ENCODE measurements at regions not wholly inside any gene's neighbourhood (a gene's known extent, or its start where the extent isn't known, plus 50 kb on each side); places are given as distances from the start of the nearest gene placed in this dataset.

DNA sequence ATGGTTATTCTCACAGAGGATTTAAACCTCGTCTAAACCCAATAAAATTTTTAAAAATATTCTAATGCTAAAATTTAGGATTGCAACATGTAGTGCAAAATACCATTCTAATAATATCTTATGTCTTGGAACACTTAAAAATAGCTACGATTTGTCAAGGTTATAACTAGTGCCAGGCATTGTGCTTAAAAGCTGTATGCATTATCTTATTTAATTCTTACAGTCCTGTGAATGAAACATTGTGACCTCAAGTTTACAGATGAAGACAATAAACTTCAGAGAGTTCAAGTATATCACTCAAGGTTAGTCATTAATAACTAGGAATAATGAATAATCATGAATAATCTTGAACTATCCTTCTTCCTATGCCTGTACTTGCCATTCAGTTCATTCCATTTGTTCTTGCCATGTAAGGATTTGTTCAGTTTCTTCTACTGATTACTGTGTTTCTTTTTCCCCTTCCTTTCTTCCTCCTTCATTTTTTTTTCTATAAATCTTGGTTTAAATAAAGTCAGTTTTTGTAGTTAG lies 897.6 kb upstream of the NR2F2 start:
- TF ChIP-seq, protein P1, sequence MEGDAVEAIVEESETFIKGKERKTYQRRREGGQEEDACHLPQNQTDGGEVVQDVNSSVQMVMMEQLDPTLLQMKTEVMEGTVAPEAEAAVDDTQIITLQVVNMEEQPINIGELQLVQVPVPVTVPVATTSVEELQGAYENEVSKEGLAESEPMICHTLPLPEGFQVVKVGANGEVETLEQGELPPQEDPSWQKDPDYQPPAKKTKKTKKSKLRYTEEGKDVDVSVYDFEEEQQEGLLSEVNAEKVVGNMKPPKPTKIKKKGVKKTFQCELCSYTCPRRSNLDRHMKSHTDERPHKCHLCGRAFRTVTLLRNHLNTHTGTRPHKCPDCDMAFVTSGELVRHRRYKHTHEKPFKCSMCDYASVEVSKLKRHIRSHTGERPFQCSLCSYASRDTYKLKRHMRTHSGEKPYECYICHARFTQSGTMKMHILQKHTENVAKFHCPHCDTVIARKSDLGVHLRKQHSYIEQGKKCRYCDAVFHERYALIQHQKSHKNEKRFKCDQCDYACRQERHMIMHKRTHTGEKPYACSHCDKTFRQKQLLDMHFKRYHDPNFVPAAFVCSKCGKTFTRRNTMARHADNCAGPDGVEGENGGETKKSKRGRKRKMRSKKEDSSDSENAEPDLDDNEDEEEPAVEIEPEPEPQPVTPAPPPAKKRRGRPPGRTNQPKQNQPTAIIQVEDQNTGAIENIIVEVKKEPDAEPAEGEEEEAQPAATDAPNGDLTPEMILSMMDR (optimal IDR thresholded peaks at IDR 0.05 in 1 of 3, IDR thresholded peaks at IDR 0.05 in 1 of 3, conservative IDR thresholded peaks at IDR 0.05 in 1 of 3; ENCODE audit: extremely low read depth in 1 of 3, insufficient read depth in 2 of 3, low read length in 3 of 3), result no peak
- TF ChIP-seq EZH2 (IDR thresholded peaks at IDR 0.05; ENCODE audit: low read length), result no peak

All from keratinocyte (primary cell).